GM23338 (cell line): ENCODE measurements at regions not wholly inside any gene's neighbourhood (a gene's known extent, or its start where the extent isn't known, plus 50 kb on each side); places are given as distances from the start of the nearest gene placed in this dataset.

ENCODE experiments used
- CREB1 ChIP-seq: fragments of 250-450 bp; sonication (Bioruptor Pico); IDR thresholded peaks from 2 replicates; pipeline ENCODE4 v1.5.0; 2020; ENCODE audit warnings: low read depth, mild to moderate bottlenecking, moderate library complexity
- CTCF ChIP-seq, 2 experiments: fragments of 200-600 bp in 1 of 2; sonication (generic) in 1 of 2; conservative IDR thresholded peaks; 2 replicates each; pipeline versions ENCODE4 v1.5.1 to v1.6.1; 2016 to 2017; ENCODE audit warnings: antibody characterized with exemption in 2 of 2, low read depth in 2 of 2, mild to moderate bottlenecking in 2 of 2, moderate library complexity in 1 of 2
- EZH2 ChIP-seq: fragments of 200-600 bp; sonication (generic); IDR thresholded peaks from one replicate; pipeline ENCODE4 v1.8.0; 2017; ENCODE audit warnings: antibody characterized with exemption, mild to moderate bottlenecking, low read depth; ENCODE audit not compliant: unreplicated experiment
- EZH2phosphoT487 ChIP-seq: fragments of 200-600 bp; sonication (generic); IDR thresholded peaks from one replicate; pipeline ENCODE4 v1.8.1; 2018; ENCODE audit warnings: antibody characterized with exemption; ENCODE audit not compliant: unreplicated experiment
- POLR2AphosphoS5 ChIP-seq: IDR thresholded peaks from 2 replicates; pipeline ENCODE4 v1.6.1; 2016; ENCODE audit warnings: antibody characterized with exemption, low read depth
- REST ChIP-seq: IDR thresholded peaks from one replicate; pipeline ENCODE4 v1.6.1; 2018; ENCODE audit warnings: antibody characterized with exemption; ENCODE audit not compliant: unreplicated experiment
- ZNF114 ChIP-seq: fragments of 250-450 bp; sonication (Bioruptor Pico); IDR thresholded peaks from 2 replicates; pipeline ENCODE4 v1.5.0; 2020; ENCODE audit warnings: mild to moderate bottlenecking, moderate library complexity
- ZNF331 ChIP-seq: fragments of 250-450 bp; sonication (Bioruptor Pico); IDR thresholded peaks from 2 replicates; pipeline ENCODE4 v1.5.0; 2020; ENCODE audit warnings: low read depth, mild to moderate bottlenecking, moderate library complexity
- TF ChIP-seq, protein P1 (sequence below): IDR thresholded peaks from 2 replicates; pipeline ENCODE4 v1.6.1; 2016; ENCODE audit warnings: antibody characterized with exemption

GRCh38 chr21:18157406-18157805 is 87.2 kb upstream of the CHODL start:
- TF ChIP-seq CTCF (conservative IDR thresholded peaks at IDR 0.05; ENCODE audit: low read depth in 2 of 2): no peak
- TF ChIP-seq POLR2AphosphoS5: no peak
- TF ChIP-seq EZH2: no peak
- no peak for TF ChIP-seq CREB1
- TF ChIP-seq REST: no peak
- no peak for TF ChIP-seq EZH2phosphoT487
- no peak for TF ChIP-seq ZNF114 (CRISPR knock-in tag)
- no peak for TF ChIP-seq ZNF331 (CRISPR knock-in tag)
- TF ChIP-seq, protein P1, sequence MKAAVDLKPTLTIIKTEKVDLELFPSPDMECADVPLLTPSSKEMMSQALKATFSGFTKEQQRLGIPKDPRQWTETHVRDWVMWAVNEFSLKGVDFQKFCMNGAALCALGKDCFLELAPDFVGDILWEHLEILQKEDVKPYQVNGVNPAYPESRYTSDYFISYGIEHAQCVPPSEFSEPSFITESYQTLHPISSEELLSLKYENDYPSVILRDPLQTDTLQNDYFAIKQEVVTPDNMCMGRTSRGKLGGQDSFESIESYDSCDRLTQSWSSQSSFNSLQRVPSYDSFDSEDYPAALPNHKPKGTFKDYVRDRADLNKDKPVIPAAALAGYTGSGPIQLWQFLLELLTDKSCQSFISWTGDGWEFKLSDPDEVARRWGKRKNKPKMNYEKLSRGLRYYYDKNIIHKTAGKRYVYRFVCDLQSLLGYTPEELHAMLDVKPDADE: no peak
